Nephron (organoid): ENCODE measurements at regions not wholly inside any gene's neighbourhood (a gene's known extent, or its start where the extent isn't known, plus 50 kb on each side); places are given as distances from the start of the nearest gene placed in this dataset.

Experiments used
- H3K27ac Mint-ChIP-seq, 3 experiments: 2 replicates each; pipeline ENCODE4 v1.8.0; 2020; ENCODE audit warnings: mixed read lengths in 3 of 3, mild to moderate bottlenecking in 2 of 3, moderate library complexity in 1 of 3
- H3K27me3 Mint-ChIP-seq: 2 replicates; pipeline ENCODE4 v1.8.0; 2021; ENCODE audit warnings: low read depth, mild to moderate bottlenecking, moderate library complexity, mixed read lengths
- H3K36me3 Mint-ChIP-seq: 2 replicates; pipeline ENCODE4 v1.8.0; 2020; ENCODE audit warnings: low read depth, mixed read lengths
- H3K4me1 Mint-ChIP-seq: 2 replicates; pipeline ENCODE4 v1.8.0; 2020; ENCODE audit warnings: mixed read lengths
- H3K4me3 Mint-ChIP-seq, 3 experiments: 2 replicates each; pipeline ENCODE4 v1.8.0; 2020; ENCODE audit warnings: mild to moderate bottlenecking in 3 of 3, mixed read lengths in 3 of 3, moderate library complexity in 2 of 3
- H3K9me3 Mint-ChIP-seq: 2 replicates; pipeline ENCODE4 v1.8.0; 2020; ENCODE audit warnings: mixed read lengths
- TF ChIP-seq, protein P1 (sequence below), 3 experiments: fragments of 200-600 bp; sonication (generic); IDR thresholded peaks; one replicate each; pipeline ENCODE4 v1.5.0; 2021; ENCODE audit warnings: antibody characterized with exemption in 3 of 3; ENCODE audit not compliant: unreplicated experiment in 3 of 3

DNA sequence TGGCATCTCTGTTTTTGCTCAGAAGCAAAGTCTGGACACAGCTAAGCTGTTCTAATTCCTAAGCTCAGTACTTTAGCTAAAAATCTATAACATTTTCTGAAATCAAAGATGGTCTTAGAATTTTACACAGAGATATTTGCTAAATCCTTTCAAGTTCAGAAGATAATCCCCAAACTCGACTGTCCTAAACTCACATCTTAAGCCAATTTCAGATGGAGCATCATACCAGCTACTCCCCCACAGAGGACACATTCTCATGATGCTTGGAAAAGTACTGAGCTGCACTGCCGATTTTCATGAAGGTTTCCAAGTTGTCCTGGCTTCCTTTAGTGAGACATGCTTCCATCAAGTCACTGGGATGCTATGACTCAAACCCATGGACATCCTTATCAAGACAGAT is 535.5 kb downstream of the SUCLG1 start:
- H3K4me3 Mint-ChIP-seq: no peak overlapping the region
- no peaks in the 10 kb centered on the region for H3K27me3 Mint-ChIP-seq
- peaks cover 6% of the 10 kb centered on the region for H3K9me3 Mint-ChIP-seq
- no peaks in the 10 kb centered on the region for H3K4me1 Mint-ChIP-seq
- no peaks in the 10 kb centered on the region for H3K36me3 Mint-ChIP-seq
- H3K27ac Mint-ChIP-seq: no peak overlapping the region
- TF ChIP-seq, protein P1, sequence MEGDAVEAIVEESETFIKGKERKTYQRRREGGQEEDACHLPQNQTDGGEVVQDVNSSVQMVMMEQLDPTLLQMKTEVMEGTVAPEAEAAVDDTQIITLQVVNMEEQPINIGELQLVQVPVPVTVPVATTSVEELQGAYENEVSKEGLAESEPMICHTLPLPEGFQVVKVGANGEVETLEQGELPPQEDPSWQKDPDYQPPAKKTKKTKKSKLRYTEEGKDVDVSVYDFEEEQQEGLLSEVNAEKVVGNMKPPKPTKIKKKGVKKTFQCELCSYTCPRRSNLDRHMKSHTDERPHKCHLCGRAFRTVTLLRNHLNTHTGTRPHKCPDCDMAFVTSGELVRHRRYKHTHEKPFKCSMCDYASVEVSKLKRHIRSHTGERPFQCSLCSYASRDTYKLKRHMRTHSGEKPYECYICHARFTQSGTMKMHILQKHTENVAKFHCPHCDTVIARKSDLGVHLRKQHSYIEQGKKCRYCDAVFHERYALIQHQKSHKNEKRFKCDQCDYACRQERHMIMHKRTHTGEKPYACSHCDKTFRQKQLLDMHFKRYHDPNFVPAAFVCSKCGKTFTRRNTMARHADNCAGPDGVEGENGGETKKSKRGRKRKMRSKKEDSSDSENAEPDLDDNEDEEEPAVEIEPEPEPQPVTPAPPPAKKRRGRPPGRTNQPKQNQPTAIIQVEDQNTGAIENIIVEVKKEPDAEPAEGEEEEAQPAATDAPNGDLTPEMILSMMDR (IDR thresholded peaks at IDR 0.05; ENCODE audit: unreplicated experiment in 3 of 3): no peak

DNA sequence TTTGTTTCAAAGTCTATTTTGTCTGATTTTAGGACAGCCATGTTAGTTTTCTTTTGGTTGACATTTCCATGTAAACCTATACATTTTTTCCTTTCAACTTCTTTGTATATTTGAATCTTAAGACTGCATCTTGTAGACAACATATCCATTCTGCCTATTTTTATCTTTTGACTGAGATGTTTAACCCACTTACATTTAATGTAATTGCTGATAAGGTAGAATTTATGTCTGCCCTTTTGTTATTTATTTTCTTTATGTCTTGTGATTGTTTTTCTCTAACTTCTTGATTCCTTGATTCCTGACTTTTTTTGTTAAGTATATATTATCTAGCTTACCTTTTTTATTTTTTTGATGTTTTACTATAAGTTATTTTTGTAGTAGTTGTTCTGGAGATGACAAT is 542.5 kb downstream of the SUCLG1 start:
- no peak overlapping the region for H3K4me3 Mint-ChIP-seq
- TF ChIP-seq, protein P1 (IDR thresholded peaks at IDR 0.05; ENCODE audit: unreplicated experiment in 3 of 3): no peak
- H3K9me3 Mint-ChIP-seq: peaks cover 11% of the 10 kb centered on the region
- no peaks in the 10 kb centered on the region for H3K36me3 Mint-ChIP-seq
- H3K4me1 Mint-ChIP-seq: no peaks in the 10 kb centered on the region
- no peak overlapping the region for H3K27ac Mint-ChIP-seq
- no peaks in the 10 kb centered on the region for H3K27me3 Mint-ChIP-seq

DNA sequence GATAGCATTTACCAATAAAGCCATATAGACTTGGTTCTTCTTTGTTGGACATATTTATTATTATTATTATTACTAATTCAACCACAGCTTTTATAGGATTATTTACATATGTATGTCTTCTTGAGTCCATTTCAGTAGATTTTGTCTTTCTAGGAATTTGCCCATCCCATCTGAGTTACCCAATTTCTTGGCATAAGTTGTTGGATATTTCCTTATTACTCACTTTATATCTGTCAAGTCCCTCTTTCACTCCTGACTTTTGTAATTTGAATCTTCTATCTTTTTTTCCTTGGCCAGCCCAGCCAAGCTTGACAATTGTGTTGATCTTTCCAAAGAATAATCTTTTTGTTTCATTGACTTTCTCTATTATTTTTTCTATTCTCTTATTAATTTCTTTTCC is 543.7 kb downstream of the SUCLG1 start:
- peaks cover 11% of the 10 kb centered on the region for H3K9me3 Mint-ChIP-seq
- H3K27me3 Mint-ChIP-seq: no peaks in the 10 kb centered on the region
- no peaks in the 10 kb centered on the region for H3K36me3 Mint-ChIP-seq
- no peaks in the 10 kb centered on the region for H3K4me1 Mint-ChIP-seq
- TF ChIP-seq, protein P1 (IDR thresholded peaks at IDR 0.05; ENCODE audit: unreplicated experiment in 3 of 3): no peak
- no peak overlapping the region for H3K4me3 Mint-ChIP-seq
- no peak overlapping the region for H3K27ac Mint-ChIP-seq

DNA sequence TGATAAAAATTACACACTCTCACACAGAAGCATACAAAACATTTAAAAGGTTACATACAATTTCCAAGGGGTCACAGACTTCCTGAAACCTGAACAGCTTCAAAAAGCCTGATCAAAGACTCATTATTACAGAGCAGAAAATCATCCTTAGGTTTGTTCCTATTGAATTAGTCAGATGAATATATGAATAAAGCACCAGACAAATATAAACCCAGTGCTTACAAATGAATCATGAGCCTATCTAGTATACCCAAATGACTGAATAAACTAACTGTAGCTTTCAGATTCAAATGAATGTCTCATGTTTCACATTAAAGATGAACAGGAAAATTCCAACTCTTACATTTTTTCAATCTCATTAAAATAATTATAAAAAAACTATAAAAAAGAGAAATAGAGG is 550.3 kb downstream of the SUCLG1 start:
- H3K9me3 Mint-ChIP-seq: peaks cover 2% of the 10 kb centered on the region
- H3K36me3 Mint-ChIP-seq: no peaks in the 10 kb centered on the region
- H3K4me3 Mint-ChIP-seq: no peak overlapping the region
- TF ChIP-seq, protein P1 (IDR thresholded peaks at IDR 0.05; ENCODE audit: unreplicated experiment in 3 of 3): no peak
- no peaks in the 10 kb centered on the region for H3K4me1 Mint-ChIP-seq
- H3K27ac Mint-ChIP-seq: no peak overlapping the region
- H3K27me3 Mint-ChIP-seq: no peaks in the 10 kb centered on the region

DNA sequence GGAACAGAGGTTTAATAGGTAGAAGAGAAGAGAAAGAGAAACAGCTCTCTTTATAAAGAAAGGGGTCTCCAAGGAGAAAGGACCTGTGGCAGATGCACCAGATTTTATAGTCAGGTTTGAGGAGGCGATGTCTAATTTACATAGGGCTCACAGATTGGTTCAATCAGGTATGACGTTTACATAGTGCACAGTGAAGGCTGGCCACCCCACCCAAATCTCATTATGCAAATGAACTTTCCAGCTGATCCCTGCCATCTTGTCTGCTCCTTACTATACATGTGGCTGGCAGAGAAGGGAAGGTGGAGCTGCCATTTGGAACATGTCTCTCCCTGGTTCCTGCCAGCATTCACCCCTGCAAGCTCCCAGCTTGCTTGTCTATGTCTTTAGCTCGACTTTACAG is 557.8 kb downstream of the SUCLG1 start:
- H3K27me3 Mint-ChIP-seq: no peaks in the 10 kb centered on the region
- TF ChIP-seq, protein P1 (IDR thresholded peaks at IDR 0.05; ENCODE audit: unreplicated experiment in 3 of 3): no peak
- H3K27ac Mint-ChIP-seq: no peak overlapping the region
- no peaks in the 10 kb centered on the region for H3K4me1 Mint-ChIP-seq
- no peak overlapping the region for H3K4me3 Mint-ChIP-seq
- H3K36me3 Mint-ChIP-seq: no peaks in the 10 kb centered on the region
- H3K9me3 Mint-ChIP-seq: no peaks in the 10 kb centered on the region

DNA sequence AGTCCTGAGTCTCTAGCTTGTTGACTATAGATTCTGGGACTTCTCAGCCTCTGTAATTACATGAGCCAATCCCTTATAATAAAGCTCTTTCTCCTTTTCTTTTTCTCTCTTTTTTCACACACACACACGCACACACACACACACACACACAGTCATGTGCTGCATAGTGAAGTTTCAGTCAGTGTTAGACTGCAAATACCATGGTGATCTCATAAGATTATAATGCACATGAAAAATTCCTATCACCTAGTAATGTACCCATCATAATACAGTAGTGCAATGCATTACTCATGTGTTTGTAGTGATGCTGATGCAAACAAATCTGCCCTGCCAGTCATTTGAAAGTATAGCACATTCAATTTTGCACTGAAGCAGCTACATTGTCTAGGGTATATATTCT is 558.2 kb downstream of the SUCLG1 start:
- no peaks in the 10 kb centered on the region for H3K9me3 Mint-ChIP-seq
- no peak overlapping the region for H3K4me3 Mint-ChIP-seq
- no peaks in the 10 kb centered on the region for H3K27me3 Mint-ChIP-seq
- TF ChIP-seq, protein P1 (IDR thresholded peaks at IDR 0.05; ENCODE audit: unreplicated experiment in 3 of 3): no peak
- no peak overlapping the region for H3K27ac Mint-ChIP-seq
- H3K36me3 Mint-ChIP-seq: no peaks in the 10 kb centered on the region
- H3K4me1 Mint-ChIP-seq: no peaks in the 10 kb centered on the region
